GM19468 (cell line): ENCODE measurements at regions not wholly inside any gene's neighbourhood (a gene's known extent, or its start where the extent isn't known, plus 50 kb on each side); places are given as distances from the start of the nearest gene placed in this dataset.
A peak's percentile ranks its signal among the peaks of the same experiment; 100 is the strongest.

Experiments
- ATAC-seq: cut with Tn5 transposase; IDR thresholded peaks from one replicate; pipeline ENCODE4 v1.9.1; 2021; ENCODE audit warnings: mild to moderate bottlenecking, moderate library complexity, moderate number of reproducible peaks; ENCODE audit not compliant: unreplicated experiment; ENCODE audit errors: extremely low read depth

DNA sequence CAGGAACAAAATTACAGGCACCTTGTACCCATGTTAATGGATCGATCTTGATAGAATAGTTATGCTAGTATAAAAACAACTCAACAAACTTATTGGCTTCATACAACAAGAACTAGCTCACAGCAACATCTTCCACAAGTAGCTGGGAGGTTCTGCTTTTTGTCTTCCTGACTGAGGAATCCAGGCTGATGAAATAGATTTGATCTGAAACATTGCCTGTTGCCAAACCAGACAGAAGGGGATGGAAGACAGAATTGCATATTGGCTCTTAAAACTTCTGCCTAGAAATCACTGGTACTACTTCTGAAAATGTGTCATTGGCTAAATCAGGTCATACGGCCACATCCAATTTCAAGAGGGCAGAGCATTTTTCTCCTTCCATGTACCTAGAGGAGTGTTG lies 267.3 kb downstream of the RFC3 start:
- ATAC-seq = no peak

DNA sequence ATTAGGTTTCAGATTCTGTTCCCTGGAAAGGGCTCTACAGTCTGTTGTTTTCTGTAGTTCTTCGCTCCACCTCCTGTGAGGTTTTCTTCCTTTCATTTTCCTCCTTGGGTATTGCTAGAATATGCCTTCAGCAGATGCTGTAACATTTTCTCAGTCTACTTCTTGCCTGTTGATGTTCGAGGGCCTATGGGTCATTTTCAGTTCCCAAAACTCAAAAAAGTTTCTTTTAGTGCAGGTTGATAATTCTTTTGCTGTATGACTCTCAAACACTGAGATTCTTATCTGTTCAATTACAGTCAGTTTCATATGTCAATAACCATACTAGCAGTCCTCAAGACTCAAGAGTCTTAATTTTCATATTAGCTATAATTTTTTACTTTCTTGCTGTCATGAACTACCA lies 268.3 kb downstream of the RFC3 start:
- peak; percentile 77 for ATAC-seq

DNA sequence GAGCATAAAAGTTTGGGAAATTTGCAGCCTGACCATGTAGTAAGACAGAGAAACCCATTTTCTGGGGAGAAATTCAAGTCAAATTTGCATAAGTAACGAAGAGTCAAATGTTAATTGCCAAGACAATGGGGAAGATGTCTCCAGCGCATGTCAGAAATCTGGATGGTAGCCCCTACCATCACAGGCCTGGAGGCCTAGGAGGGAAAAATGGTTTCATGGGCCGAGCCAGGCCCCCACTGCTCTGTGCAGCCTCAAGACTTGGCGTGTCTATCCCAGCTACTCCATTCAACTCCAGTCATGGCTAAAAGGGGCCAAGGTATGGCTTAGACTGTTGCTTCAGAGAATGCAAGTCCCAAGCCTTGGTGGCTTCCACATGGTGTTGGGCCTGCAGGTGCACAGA lies 269.8 kb downstream of the RFC3 start:
- no peak for ATAC-seq

DNA sequence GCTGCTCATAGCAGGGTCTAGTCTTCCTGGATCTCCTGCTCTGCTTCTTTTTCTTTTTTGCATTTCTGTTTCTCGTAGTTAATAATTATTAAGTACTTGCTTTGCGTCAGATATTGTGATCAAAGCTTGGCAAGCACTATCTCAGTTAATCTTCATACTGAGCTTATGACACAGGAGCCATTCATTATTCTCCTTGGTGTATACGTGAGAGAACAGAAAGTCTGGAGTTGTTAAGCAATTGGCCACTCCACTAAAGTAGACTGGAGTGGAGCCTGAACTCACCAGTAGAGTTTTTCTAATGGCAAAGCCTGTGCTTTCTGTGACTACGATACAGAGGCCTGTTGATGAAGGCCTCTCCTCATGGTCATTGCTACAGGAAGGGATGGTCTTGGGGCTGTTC lies 285.9 kb downstream of the RFC3 start:
- no peak for ATAC-seq

DNA sequence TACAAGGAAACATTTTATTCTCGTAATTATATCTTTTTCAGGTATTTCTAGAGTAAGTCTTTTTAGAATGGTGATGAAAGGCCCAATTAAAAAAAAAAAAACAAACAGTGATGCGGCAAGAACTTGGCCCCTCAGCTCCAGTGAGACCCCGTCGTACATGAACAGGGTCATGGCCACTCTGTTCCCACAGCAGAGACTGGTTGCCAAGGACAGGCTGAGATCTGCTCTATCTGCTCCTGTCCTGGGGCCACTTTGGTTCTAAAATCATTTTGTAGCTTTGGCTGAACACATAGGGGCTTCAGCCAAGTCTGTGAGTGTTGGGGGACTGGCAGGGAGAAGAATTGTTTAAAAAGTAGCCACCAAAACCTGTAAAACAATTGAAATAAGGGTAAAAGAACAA lies 286.9 kb downstream of the RFC3 start:
- no peak for ATAC-seq

DNA sequence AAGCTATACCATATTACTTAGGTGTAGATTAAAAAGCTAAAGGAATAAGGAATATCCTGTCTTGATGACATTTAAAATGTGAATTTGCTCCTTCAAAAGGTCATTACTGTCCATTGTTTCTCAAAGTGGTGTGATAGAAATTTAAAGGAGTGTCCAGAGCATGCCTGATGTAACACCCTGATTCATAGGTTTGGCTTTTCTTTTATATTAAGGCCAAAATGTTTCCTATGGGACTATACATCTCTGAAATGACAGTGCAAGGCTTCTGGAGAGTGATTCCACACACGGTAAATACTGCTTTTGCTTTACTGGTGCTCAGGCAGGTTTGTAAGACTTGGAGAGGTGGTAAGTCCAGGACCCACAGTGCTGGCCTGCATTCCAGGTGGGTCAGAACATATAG lies 289.9 kb downstream of the RFC3 start:
- ATAC-seq = no peak

DNA sequence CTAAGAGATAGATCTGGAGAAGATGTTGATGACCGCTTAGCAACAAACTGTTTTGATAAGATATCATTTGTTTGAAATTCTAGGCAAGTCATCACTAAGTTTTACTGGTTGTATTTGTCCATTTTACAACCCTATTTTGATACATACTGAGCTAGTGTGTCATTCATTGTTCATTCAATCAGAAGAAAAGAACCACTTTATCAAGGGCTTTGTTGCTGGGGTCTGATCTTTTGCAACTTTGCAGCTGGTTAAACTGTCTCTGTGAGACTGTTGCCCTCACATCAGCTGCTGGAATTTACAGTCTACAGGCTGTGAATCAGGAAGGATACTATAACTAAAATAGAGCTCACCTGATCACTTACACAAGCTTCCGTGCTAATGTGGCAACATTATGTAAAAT lies 290.5 kb downstream of the RFC3 start:
- no peak for ATAC-seq

DNA sequence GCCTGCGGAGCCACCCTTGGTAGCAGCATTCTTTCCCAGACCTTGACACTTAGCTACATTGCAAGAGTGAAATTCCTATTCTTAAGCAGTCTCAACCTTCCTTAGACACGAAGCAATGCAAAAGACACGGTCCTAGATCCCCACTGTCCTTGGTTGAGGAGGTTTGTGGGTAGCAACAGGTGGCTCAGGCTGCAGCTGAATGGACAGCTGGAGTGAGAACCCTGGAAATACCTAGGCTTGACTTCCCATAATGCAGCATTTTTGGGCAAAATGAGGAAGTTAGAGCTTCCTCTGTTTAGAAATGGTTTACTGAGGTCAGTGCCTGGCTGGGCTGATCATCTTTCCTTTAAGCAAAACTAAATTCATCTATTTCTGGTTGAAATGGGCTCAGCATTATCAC lies 296.6 kb downstream of the RFC3 start:
- ATAC-seq = no peak

DNA sequence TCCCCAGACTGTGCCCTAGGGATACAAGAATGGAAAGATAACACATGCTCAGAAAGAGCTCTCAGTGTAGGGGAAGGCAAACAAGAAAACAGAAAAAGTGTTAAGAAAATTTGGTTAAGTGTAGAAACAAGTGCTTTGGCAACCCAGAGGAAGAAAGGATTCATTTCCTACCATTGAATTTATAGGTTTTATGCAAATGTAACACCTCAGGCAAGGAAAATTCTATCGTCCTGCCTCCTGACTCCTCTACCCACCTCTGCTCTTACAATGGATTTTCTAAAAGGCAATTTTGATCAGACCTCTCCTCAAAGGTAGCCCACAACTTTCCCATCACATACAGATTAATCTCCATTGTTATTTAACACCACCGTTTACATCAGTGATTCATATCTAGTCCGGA lies 298.7 kb downstream of the RFC3 start:
- ATAC-seq = no peak

DNA sequence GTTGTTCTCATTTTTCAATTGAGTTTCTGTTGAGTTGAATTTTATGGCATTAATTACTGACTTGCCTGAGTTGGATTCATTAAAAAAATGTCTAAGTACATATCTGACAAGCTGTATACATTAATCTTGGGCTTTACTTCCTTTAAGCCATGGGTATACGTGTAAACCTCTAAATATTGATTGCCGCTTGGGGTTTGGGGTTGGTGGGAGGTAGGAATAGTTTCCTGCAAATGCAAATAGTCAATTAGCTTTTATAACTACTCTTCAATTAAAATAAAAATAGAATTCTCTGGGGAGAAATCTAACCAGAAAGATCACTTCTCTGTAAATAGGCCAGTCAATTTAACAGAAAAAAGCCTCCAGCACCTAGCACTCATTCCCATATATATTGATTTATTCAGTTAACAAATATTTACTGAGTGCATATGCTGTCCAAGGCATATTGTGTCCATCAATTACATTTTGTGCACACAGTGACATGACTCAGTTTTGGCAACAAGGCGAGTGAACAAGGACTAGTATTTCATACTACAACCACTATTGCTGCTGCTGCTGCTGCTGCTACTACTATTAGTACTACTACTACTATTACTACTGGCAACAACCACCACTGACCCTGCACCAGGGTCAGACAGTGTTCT lies 306.8 kb downstream of the RFC3 start:
- no peak for ATAC-seq

DNA sequence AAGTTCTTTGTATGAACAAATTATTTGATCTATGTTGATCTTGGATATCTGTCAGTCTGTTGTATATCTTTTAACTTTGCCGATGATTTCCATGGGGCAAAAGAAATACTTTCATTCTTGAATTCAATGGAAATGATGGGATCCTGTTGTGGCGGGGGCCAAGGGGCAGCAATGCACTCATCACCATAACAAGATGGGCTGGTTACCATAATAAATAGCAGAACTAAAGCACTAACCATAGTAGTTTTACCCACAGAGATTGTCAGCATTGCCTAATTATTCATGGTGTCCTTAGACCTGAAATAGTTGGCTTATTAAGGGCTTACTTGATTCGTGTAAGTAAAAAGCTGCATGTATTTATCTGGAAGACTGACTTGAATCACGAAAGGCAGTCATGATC lies 309.6 kb downstream of the RFC3 start:
- ATAC-seq = no peak

DNA sequence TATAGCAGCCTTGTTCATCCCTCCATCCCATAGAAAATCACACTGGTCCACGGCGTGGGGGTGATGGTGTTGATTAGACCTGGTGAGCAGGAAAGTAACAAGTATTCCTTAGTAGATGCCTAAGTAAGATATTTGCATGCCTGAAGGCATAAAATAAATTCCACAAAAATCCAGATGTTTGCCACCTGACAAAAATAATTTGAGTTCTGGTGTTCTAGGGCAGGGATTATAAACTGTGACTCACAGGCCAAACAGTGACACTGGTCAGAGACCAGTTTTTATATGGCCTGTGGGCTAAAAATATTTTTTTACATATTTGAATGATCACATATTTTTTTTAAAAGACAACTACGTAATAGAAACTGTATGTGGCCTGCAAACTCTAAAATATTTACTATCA lies 310.7 kb downstream of the RFC3 start:
- ATAC-seq = no peak

DNA sequence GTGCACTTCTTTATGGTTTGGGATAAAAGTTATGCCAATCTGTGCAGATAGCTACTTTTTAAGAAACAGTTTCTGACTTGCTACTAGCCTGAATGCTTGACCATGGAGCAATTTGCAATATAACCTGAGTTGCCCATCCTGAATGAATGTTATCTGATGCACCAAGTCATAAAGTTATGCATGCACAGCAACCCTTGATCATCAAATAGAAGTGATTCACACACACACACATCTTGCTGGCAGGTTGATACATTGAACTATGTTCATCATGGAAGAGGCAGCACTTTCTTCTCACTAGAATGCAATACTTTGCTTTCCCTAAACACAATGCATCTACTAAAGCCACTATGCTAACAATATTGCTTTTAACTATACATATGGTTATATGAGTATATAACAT lies 311.5 kb downstream of the RFC3 start:
- ATAC-seq = no peak

DNA sequence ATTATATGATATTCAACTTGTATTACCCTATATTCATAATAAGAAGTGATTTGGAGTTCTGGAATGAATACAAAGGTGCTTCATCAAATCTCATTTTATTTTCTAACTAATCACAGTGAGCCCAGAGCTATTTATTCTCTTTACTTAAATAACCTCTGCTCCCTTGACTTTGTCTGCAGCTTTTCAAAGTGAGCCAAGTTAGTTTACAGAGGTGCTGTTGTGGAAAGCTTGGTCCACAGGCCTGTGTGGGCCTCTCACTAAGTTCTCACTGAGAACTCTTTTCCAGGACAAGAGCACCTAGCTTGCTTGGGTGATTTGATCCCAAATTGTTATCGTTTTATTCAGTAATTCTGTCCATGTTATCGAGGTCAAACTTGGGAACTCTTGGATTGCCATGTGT lies 319.3 kb downstream of the RFC3 start:
- ATAC-seq = no peak

DNA sequence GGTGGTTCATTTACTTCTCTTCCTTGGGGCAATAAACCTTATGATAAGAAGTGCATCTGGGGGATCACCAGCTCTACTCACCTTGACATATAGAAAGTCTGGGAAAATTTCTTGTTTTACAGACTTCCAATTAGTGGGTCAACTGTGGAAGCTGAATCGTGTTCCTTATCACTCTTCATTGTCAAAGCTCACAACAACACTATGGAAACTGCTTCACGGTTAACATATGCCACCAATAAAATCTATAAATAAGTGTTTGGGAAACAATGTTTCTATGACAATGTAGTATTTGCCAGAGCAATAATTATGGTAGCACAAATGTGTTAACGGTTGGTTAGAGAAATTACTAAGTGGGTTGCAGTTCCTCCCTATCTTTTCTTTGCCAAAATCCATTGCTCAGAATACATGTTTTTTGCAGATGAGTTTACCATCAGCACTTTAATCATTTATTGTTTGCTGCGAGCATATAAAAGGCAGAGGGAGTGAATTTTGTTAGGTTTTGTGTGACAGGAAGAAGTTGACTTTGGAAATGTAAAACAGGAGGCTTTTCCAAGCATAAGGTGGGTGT lies 321.8 kb downstream of the RFC3 start:
- ATAC-seq = no peak

DNA sequence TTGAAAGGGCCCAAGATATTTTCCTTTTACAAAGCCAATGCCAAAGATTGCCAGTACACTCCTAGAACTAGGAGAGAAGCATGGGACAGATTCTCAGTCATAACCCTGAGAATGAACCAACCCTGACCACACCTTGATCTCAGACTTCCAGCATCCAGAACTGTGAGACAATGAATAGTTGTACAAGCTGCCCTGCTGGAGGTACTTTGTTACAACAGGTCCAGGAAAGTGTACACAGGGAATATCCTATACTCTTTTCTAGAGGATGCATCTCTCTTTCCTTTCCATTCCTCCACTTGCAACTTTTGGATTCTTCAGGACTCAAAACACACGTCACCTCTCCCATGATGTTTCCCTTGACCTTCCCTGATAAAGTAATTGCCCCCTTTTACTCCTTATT lies 325.7 kb downstream of the RFC3 start:
- no peak for ATAC-seq

DNA sequence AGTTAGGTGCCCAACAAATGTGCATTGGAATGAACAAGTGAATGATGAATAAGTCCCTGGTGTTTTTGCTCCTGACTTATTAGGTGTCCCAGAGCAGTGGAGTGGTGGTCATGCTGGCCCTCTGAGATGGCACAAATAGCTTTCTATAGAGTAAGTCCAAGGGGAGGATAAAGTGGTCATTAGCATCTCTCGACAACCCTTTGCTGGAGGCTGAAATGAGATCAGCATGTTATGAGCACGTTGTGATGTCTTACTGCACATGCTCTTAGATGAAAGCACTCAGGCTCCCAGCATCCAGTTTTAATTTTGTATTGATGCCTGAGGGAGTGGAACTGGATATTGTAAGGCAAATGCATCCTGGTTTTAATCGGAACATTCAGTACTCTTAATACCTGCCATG lies 326.2 kb downstream of the RFC3 start:
- no peak for ATAC-seq

DNA sequence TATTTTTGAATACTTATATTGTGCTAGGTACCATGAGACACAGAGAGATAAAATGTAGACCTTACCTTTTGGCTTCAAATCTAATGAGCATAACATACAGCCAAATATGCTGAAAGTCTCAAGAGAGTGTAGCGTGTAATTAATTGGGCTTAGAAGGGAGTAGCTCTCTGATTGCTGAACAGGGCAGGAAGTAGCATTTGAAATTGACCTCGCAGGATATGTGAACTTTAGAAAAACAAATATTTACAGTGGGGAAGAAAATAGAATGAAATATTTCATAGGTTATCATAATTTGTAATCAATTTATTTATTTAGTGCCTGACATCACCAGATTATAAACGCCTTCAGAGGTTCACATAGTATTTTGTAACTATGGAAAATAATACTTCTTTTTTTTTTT lies 327.1 kb downstream of the RFC3 start:
- ATAC-seq = no peak

DNA sequence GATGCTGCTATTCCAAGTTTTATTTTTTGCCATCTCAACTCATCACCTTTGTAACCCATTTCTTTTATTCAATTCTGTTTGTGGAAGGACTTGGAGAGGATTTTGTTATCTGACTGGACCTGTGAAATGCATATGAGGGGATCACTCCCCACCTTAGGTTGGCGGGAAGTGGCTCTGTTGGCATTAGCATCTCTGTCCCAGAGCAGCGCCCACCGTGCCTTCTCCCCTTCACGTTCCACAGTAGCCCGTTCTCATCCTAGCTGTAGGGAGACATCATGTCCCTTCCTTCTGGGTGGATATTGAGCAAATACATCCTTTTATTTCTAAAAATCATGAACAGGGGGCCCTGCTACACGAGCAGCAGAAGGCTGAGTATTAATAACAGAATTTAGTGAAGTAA lies 330.4 kb downstream of the RFC3 start:
- no peak for ATAC-seq

DNA sequence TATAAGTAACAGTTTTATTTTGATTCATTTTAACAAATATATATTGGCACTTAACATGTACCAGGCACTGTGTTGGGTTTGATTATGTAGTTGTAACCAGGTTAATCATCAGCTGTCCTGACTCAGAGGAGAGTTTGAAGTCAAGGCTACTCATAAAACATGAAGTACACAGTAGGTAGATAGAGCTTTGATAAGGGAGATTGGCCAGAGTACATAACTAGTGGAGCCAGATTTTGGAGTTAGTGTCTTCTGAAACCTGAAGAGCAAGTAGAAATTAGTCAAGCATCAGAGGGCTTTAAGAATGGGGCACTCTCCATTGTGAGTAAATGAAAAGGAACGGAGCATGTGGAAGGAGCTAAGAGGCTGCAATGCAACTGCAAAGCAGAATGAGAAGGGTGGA lies 333.9 kb downstream of the RFC3 start:
- ATAC-seq = no peak

DNA sequence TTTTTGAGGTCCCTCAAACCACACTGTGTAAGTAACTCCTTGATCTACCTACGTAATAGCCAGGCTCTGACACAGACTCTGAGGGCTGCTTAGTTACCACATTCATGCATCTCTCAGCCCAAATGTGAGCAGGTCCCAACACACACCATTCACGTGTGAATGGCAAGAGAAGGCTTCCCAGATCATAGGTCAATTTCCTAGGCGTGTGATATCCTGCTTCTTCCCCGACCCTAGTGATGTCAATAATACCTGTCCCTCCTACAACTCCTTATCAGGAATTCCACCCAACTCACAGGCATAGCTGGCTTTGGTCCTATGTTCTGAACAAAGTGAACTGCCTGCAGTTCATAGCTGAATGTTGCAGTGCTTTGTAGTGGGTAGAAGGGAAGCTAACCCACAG lies 334.5 kb downstream of the RFC3 start:
- ATAC-seq = no peak

DNA sequence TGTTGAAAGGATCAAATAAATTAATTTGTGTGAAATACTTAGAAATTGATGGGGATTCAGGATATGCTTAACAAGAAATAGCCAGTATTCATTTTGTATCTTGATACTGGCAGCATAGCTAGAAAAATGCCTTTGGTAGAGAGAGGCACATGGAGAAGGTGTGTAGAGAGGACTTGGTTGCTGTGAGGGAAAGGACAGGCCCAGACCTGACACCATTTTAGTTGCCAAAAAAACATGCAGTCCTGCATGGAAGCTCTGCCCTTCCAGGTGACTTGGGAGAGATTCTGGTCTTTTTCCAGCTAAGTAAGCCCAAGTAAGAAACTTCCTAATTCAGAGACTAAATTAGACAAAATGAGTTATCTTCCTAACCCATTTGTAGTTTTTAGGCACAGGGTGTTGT lies 335.0 kb downstream of the RFC3 start:
- no peak for ATAC-seq
